ENCODE measurements at regions not wholly inside any gene's neighbourhood (a gene's known extent, or its start where the extent isn't known, plus 50 kb on each side); places are given as distances from the start of the nearest gene placed in this dataset.

DNA sequence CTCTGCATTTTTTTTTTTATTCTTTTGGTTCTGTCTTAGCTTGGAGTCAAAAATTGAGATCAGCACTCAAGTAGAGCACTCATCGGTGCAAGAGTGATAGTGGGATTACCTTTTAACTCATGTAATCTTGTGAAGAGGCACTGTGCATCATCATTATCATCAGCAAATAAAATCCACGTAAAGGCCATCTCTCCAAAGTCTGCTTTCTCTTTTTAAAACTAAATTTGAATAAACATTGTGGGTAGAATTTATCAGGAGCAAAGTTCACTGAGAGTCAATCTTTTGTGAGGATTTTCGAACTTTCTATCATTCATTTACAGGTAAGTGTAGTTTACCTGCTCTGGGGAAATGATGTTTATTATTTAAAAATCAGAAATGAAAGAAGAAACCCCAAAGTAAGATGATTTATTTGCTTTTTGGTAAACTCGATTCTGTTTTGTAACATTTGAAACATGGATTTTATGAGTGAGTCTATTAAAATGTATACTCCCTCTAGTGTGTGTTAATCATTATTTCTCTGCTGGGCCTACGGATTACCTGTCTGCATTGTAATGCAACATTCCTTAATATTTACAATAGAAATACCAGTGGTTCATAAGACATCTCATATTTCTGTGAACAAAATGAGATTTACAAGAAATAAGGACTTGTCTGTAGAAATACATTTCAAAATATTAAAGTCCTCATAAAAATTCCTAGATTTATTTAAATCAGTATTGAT, 327.7 kb upstream of the NAALADL2 start (continued):
- TF ChIP-seq EZH2 (IDR thresholded peaks at IDR 0.05; ENCODE audit: low read depth, low read length, severe bottlenecking) (no peak), POLR2AphosphoS5 (IDR thresholded peaks at IDR 0.05; ENCODE audit: low read depth, low read length) (no peak), BRCA1 (IDR thresholded peaks at IDR 0.05; ENCODE audit: low read depth, low read length) (no peak), TBP (IDR thresholded peaks at IDR 0.05; ENCODE audit: low read depth, low read length) (no peak), BCL11A (IDR thresholded peaks at IDR 0.05; ENCODE audit: low read depth in 2 of 2, low read length in 2 of 2) (no peak)
